Suprapubic skin (tissue), 4 donors: ENCODE measurements at regions not wholly inside any gene's neighbourhood (a gene's known extent, or its start where the extent isn't known, plus 50 kb on each side); places are given as distances from the start of the nearest gene placed in this dataset.

ENCODE experiments used
- POLR2A ChIP-seq, 2 donors: fragments of 450-650 bp; IDR thresholded peaks; one replicate each; pipeline ENCODE4 v1.6.1; 2017; ENCODE audit warnings: antibody characterized with exemption in 2 of 2, mild to moderate bottlenecking in 2 of 2, moderate library complexity in 2 of 2
- POLR2AphosphoS5 ChIP-seq, 3 donors: sonication (generic); formaldehyde crosslinking; IDR thresholded peaks; one replicate each; pipeline ENCODE4 v1.6.1; 2017; ENCODE audit warnings: antibody characterized with exemption in 3 of 3
- TF ChIP-seq, protein P1 (sequence below), 2 donors: fragments of 200-600 bp in 1 of 2; fragments of 450-650 bp in 1 of 2; sonication (generic) in 1 of 2; IDR thresholded peaks; one replicate each; pipeline ENCODE4 v1.5.1; 2016 to 2019; ENCODE audit warnings: antibody characterized with exemption in 2 of 2, mild to moderate bottlenecking in 1 of 2, moderate library complexity in 1 of 2

GRCh38 chr21:33978585-33978984 is 63.0 kb upstream of the ATP5PO start:
- TF ChIP-seq, protein P1, sequence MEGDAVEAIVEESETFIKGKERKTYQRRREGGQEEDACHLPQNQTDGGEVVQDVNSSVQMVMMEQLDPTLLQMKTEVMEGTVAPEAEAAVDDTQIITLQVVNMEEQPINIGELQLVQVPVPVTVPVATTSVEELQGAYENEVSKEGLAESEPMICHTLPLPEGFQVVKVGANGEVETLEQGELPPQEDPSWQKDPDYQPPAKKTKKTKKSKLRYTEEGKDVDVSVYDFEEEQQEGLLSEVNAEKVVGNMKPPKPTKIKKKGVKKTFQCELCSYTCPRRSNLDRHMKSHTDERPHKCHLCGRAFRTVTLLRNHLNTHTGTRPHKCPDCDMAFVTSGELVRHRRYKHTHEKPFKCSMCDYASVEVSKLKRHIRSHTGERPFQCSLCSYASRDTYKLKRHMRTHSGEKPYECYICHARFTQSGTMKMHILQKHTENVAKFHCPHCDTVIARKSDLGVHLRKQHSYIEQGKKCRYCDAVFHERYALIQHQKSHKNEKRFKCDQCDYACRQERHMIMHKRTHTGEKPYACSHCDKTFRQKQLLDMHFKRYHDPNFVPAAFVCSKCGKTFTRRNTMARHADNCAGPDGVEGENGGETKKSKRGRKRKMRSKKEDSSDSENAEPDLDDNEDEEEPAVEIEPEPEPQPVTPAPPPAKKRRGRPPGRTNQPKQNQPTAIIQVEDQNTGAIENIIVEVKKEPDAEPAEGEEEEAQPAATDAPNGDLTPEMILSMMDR (IDR thresholded peaks at IDR 0.05) = no peak
- TF ChIP-seq POLR2AphosphoS5 (IDR thresholded peaks at IDR 0.05) (no peak), POLR2A (IDR thresholded peaks at IDR 0.05) (no peak)
